ENCODE measurements at regions not wholly inside any gene's neighbourhood (a gene's known extent, or its start where the extent isn't known, plus 50 kb on each side); places are given as distances from the start of the nearest gene placed in this dataset.

DNA sequence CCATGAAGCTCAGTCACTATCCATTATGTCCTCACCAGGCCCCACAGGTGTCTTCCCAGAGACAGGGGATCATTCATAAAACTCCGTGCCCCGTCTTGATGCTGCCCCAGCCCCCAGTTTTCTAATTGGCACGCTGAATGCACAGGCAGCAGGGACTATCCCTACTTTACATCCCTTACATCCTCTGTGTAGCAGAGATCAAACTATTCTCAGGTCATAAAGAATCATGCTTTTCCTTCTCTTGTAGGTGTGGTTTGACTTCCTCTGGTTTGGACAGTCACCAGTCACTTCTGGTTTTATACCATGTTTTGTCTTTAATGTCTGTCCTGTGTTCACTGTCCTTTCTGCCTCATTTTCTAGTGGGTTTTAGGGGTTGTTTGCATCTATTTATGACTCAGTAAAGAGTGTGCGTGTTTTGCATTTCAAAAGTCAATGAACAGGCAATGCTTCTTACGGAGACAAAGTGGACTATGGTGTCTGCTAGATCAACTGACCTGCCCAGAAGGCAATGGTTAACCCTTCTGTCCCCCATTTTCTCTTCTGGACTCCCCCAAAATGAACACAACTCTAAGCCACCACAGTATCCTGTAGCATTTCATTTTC is 140.4 kb upstream of the NPVF start:
- TF ChIP-seq POLR2A (IDR thresholded peaks at IDR 0.05; ENCODE audit: low read depth, low read length) (no peak), POLR2AphosphoS5 (IDR thresholded peaks at IDR 0.05; ENCODE audit: low read depth, low read length) (no peak)
